ELR (cell line): ENCODE measurements at regions not wholly inside any gene's neighbourhood (a gene's known extent, or its start where the extent isn't known, plus 50 kb on each side); places are given as distances from the start of the nearest gene placed in this dataset.
"Not testable (repeated sequence)": the region's sequence is repeated elsewhere in the genome, so short reads cannot be mapped to it uniquely, and the experiment has no call there.

Experiments
- DNase-seq: peaks from one replicate; pipeline ENCODE4 v3.0.0-alpha.2; 2015; ENCODE audit warnings: low read depth

DNA sequence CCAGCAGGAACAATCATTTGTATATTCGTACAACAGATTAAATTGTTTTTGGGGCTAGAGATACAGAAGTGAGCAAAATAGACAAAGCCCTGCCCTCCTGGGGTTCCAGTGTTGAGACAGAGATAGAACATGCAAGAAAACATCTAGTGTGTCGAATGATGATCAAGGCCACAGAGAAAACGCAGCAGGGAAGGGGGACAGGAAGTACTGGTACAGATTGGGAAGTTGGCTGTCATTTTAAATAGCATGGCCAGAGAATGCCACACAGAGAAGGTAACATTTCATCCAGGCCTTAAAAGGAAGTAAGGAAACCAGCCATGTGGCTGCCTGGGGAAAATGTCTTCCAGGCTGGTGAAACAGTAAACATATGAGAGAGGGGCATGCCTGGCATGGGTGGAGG, 202.6 kb upstream of the MYLIP start:
- DNase-seq, result no peak

DNA sequence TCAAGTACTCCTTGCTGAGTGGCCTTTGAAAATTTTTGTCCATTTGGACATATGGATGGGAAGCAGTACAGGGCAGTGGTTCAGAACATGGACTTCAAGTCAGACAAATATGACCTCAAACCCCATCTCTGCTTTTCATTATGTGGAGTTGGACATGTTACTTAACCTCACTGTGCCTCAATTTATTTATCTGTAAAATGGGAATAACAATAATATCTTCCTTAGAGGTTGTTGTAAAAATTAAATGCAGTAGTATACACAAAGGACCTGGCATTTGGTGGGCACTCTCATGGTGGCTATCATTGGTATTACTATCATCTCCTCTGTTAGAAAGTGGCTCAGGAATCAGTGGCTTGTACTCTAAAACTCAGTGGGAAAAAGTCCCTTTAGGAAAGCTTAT, 204.0 kb upstream of the MYLIP start:
- DNase-seq, result no peak

DNA sequence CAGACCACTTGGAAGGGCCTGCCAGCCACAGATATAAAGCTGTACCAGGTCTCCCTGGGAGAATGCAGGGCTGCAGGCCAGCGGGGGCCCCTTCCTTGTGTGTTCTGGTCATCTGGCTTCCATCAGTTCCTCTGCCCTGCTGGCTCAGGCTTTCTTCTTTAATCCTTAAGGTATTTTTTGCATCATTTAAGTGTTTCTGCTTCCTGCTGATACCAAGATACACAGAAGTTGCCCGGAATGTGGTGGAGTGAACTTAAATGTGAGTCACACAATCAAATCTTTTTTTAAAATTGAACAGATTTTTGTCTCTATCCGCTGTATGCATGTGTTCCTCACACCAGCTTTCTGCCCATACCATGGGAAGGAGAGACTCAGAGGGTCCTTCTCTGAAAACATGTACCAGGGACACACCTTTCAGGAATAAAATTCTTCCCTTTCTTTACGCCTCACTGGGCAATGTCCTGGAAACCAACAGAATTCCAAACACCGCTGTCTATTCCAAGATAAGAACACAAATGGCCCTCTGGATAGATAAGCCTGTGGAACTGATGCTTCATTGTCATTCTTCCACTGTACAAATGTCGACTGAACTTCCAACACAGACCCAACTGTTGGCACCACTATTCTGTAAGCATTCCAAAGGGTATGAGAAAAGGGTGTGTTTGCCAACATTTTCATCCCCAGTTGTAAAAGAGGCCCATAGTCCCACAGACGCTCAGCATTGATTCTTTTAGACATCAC, 206.2 kb upstream of the MYLIP start:
- no peak for DNase-seq

DNA sequence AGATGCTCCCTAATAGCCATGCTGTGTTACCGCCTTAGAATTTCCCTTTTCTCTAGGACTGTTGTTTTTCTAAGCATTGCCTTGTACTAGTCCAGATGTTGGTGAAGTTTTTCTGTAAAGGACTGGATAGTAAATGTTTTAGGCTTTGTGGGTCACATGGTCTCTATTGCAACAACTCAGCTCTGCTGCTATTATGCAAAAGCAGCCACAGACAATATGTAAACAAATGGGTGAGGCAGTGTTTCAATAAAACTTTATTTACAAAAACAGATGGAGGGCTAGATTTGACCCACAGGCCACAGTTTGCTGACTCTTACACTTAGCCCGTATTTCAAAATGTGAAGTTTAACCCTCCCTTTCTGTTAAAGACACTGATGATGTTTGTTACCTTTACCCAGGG, 207.6 kb upstream of the MYLIP start:
- no peak for DNase-seq

DNA sequence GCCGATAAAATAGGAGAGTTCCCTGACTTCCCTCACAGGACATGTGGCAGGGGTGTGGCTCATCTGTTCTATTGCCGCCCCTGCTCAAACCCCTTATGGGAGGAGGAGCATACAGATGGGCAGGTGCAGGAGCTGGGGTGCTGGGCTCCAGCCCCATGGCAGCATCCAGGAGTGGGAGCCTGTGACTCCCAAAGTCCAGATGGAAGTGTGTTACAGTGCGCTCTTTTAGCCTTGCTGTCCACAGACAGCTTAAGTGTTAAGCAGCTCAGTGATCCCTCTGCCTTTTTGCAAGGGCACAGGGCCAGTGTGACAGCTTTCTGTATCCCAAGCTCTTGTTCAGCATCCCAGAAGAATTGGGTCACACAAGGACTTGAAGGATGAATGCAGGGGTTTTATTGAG, 212.3 kb upstream of the MYLIP start:
- no peak for DNase-seq

DNA sequence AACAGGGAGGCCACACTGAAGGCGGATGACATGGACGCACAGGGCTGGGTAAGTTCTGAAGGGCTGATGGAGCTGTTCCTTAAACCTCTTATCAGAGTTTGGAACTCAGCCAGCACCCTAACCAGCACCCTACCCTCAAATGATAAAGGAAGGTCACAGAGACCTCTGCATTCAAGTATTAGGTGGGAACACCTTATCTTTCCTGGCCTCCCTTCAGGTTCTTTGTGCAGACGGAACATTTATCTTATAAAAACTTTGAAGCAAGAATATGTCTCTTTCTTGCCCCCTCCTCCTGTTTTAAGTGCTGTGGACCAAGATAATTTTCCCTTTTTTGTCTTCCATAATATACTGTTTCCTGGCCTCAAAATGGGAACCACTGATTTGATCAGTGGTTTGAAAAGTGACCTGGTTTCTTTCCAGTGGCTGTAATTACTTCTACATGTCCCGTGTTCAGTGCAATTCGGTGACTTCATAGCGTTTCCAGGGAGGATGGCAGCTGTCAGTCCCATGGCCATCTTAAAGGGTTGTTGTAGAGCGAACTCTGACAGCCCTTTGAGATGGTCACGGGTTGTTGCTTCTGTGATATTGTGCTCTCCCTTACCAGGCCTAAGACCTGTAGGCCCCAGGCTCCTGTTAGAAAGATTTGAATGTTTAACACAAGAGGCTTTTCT, 213.2 kb upstream of the MYLIP start:
- DNase-seq, result no peak

DNA sequence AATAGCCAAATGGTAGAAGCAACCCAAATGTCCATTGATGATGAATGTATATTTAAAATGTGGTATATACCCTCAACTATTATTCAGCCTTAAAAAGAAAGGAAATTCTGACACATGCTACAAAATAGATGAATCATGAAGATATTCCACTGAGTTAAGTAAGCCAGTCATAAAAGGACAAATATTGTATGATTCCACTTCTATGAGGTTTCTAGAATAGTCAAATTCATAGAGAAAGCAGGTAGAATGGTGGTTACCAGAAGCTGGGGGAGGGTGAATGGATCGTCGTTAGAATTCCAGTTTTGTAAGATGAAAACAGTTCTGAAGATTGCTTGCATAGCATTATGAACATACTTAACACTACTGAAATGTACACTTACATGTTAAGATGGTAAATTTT, 214.3 kb upstream of the MYLIP start:
- no peak for DNase-seq

DNA sequence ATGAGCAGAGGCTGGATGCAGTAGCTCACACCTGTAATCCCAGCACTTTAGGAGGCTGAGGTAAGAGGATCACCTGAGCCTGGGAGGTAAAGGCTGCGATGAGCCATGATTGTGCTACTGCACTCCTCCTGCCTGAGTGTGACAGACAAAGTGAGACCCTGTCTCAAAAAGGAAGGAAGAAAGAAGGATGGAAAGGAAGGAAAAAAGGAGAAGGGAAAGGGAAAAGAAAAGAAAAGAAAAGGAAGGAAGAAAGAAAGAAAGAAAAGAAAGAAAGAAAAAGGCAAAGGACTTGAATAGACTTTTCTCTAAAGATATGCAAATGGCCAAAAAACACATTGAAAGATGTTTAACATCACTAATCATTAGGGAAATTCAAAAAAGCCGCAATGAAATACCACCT, 215.3 kb upstream of the MYLIP start:
- DNase-seq, result no peak

DNA sequence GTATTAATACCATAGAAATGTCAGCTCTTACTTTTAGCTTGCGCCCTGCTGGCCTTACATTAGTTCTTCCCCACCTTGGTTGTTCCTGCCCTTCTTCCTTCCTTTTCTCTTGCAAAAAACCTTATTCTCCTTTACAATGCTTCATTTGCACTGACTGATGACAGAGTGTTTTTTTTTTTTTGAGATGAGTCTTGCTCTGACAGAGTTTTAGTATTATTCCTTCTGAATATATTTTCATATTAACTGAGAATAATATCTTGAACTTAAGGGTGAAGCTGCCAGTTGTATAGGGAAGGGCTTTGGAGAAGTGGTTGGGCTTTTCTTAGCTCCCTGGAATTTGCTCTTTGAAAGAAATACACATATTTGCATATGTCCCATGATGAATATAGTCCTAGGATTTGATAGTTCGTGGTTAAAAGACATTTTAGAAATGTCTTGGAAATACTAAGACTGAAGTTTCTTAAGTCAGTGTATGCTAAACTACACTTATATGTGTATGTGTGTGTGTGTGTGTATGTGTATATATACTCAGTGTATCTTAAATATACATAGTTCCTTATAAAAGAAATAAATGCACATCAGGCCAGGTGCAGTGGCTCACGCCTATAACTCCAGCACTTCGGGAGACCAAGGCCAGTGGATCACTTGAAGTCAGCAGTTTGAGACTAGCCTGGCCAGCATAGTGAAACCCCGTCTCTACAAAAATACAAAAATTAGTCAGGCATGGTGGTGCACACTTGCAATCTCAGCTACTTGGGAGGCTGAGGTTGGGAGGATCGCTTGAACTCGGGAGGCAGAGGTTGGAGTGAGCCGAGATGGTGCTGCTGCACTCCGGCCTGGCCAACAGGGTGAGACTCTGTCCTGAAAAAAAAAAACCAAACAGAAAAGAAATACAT, 216.1 kb upstream of the MYLIP start:
- DNase-seq, result no peak

DNA sequence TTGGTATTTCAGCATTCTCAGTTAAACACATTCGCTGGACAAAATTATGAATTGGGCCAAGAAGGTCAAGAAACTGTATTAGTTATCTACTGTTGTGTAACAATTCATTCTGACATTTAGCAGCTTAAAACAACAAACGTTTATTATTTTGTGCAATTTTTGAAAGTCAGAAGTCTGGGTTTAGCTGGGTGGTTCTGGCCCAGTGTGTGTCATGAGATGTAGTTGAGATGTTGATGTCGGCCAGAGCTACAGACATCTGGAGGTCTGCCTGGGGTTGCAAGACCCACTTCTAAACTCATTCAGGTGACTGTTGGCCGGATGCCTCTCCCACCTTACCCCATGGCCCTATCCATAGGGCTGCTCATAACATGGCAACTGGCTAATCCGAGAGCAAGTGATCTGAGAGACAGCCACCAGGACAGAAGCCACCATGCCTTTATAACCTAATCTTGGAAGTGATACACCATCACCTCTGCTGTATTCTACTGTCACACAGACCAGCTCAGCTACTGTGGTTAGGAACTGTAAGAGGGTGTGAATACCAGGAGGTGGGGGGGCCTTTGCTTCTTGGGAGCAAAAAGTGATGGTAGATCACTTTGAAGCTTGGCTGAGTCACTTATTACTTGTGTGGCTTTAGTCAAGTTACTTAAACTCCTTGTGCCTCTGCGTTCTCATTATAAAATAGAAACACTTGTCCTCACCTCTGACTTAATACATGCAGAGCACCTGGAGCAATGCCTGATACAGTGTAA, 217.0 kb upstream of the MYLIP start:
- DNase-seq, result no peak

DNA sequence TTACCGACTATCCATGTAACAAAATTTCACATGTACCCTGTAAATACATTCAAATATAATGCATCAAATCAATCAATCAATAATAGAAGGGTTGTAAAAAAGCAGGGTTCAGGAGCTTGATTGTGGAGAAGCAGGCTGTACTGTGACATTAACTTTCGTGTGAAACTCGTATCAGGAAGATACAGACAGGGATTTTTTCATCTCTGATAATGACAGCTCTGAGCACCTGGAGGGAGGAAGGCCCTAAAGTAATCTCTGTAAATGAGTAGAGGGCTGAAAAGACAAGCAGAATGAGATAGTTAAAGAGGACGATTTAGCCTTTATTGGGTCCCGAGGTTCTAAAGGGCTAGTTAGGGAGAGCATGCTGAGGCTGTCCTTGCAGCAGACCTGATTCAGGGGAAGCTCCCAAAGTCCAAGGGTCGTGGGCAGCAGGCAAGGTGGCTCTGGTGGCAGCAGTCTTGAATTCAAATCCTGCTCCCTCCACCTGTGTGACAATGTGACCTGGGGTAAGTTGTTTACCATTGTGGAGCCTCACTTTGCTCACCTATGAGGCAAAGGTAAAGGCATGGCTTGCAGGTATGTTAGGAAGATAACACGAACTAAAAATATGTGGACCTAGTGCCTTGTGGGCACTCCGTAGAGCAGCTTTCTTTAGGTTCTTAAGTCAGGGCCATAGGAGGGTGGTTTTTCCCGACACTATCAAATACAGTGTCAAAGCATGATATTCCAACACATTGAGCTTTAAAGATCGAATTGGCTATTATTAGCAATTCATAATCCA, 219.4 kb upstream of the MYLIP start:
- no peak for DNase-seq

DNA sequence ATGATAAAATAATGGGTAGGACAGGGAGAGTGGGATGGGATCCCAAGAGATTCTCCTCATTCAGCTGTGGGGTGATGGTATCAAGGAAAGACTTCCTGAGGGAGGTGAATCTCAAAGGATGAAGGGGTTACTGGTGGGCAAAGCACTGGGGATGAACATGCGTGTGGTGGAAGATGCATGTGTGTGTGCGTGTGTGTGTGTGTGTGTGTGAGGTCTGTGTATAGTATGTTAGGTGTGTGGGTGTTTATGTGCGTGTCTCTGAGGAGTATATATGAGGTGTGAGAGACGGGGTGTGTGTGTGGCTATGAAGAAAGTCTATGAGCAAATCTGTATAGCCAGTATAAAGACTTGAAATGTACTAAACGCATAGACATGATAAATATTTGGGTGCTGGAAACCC, 220.0 kb upstream of the MYLIP start:
- DNase-seq, result no peak

DNA sequence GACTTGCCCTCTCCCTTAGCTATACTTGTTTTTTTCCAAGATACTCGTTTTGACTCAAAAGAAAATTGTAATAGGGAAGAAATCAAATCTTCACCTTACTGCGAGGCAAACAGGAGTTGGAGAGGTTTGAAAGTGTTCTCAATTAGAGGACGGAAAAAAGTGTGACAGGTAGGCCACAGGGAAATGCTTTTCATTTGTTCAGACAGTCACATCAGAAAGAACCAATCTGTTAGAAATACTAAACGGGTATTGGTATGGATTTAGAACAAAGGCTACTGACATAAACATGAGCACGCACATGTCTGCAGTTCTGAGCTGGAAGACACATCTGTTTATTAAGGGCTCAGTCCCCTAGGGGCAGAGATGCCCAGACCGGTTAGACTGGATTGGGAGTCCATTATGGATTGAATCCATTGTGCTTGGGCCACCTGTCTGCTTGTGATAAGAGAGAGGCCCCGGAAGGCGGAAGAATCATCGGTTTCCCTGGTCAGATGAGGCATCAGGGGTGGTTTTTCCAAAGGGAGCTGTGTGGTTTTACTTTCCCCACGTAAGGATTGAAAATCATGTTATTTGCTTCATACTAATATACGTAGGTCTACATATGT, 220.9 kb upstream of the MYLIP start:
- no peak for DNase-seq

DNA sequence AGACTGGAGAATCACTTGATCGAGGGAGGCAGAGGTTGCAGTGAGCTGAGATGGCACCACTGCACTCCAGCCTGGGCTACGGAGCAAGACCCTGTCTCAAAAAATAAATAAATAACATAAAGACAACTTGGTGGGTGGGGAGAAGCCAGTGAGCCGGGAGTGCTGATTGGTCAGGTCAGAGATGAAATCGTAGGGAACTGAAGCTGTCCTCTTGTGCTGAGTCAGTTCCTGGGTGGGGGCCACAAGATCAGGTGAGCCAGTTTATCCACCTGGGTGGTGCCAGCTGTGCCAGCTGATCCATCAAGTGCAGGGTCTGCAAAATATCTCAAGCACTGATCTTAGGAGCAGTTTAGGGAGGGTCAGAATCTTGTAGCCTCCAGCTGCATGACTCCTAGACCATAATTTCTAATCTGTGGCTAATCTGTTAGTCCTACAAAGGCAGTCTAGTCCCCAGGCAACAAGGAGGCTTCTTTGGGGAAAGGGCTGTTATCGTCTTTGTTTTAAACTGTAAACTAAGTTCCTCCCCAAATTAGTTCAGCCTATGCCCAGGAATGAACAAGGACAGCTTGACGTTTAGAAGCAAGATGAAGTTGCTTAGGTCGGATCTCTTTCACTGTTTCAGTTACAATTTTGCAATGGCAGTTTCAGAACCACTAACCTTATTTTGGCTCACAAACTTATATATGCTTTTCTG, 221.5 kb upstream of the MYLIP start:
- DNase-seq, result not testable (repeated sequence)

DNA sequence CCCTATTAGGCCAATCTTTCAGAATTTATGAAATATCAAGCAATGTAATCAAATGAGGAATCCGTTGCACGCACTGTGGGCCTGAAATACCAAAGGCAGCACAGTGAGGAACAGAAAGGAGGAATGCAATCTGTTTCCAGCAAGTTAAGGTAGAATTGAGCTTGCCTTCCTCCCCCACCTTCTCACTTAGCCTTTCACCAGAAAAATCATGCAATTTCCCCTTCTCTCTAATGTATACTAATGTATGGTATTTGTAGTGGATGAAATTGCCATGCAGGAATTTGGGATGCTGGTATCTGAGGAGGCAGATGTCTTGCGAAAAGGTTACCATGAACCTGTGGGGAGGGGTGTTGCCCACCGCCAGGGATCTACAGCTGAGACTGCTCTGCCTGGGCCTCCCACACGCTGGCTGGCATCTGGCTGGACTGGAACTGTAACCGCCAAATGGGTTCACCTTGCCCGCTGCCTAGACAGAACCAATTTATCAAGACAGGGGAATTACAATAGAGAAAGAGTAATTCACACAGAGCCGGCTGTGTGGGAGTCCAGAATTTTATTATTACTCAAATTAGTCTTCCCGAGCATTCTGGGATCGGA, 222.4 kb upstream of the MYLIP start:
- no peak for DNase-seq

DNA sequence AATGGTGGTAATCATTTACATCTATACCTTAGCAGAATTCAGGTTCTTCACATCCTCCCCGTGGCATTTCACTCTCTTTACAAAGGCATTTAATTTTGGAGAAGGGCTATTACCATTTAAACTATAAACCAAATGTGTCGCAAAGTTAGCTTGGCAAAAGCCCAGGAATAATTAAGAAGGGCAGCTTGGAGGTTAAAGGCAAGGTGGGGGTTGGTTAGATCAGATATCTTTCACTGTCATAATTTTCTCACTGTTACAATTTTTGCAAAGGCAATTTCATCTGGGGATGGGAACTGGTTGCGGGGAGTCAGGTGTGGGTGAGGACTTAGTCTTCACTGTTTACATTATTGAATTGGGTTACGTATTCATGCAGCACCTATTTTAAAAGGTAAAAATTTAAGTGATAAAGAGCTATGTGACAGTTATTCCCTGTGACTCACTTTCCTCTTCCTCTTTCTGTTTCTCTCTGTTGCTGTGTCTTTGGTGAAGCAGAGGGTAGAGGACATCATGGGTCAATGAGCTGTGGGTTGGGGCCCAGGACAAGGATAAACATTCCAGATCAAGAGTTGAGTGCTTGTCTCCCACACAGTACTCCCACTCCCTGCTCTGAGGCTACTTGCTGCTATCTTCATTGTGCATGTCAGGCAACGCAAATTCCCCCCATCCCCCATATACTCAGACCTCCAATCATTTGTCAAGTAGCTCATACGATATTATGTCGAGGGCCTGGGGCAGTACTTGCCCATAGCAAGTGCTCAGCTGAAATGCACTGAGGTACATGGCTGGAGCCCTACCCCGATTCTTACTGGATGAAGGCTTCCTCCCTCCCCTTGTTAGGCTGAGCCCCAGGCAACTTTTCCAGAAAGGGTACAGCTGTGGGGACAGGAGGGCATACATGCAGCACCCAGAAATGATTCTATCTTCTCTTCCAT, 223.1 kb upstream of the MYLIP start:
- no peak for DNase-seq

DNA sequence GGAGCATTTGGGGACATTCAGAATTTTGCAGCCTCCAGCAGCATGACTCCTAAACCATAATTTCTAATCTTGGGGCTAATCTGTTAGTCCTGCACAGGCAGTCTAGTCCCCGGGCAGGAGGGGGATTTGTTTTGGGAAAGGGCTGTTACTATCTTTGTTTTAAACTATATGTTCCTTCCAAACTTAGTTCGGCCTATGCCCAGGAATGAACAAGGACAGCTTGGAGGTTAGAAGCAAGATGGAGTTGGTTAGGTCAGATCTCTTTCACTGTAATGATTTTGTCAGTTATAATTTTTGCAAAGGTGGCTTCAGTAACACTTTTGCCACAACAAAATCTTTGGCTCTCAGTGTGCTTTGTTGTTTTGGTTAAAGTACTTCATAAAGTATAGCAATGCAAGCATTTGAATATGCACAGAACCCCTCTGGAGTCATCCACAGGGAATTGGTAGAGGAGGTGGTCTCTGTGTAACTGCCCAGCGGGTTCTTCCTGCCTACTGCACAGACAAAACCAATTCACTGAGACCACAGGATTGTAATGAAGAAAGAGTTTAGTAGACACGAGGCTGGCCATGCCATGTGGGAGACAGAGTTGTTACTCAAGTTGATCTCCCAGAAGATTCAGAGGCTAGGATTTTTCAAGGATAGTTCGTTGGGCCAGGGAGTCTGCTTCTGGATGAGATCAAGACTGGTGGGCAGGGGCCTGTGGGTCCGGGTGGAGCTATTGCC, 224.1 kb upstream of the MYLIP start:
- DNase-seq, result no peak
